GM12878 (cell line): ENCODE measurements at regions not wholly inside any gene's neighbourhood (a gene's known extent, or its start where the extent isn't known, plus 50 kb on each side); places are given as distances from the start of the nearest gene placed in this dataset.

Source experiments
- ATAC-seq: fragments of 200-7000 bp; cut with Tn5 transposase; 3 replicates; pipeline ENCODE4 v1.9.1; 2020; ENCODE audit warnings: mild to moderate bottlenecking, moderate library complexity
- BruUV-seq: library from RNA; stranded (reverse); fragments of 400-500 nt; replicated peaks from 2 replicates; lab custom pipeline; 2021; lab: Mats Ljungman, UMichigan
- CTCF ChIA-PET: fragments of 300-600 bp; sonication (Branson Sonifier 250); formaldehyde crosslinking; extraction: SDS; loops from one replicate; lab custom pipeline; 2021; ENCODE audit warnings: inconsistent platforms; lab: Yijun Ruan, JAX
- POLR2A ChIA-PET: fragments of 350-600 bp; formaldehyde crosslinking; extraction: SDS; loops from one replicate; lab custom pipeline; 2021; ENCODE audit warnings: inconsistent platforms; lab: Charles Lee
- RAD21 ChIA-PET: fragments of 300-600 bp; sonication (Branson Sonifier 250); formaldehyde crosslinking; loops from one replicate; lab custom pipeline; 2023; ENCODE audit warnings: antibody characterized with exemption; ENCODE audit not compliant: unreplicated experiment; lab: Charles Lee
- SMC1A ChIA-PET: fragments of 300-600 bp; sonication (Branson Sonifier 250); formaldehyde crosslinking; loops from one replicate; lab custom pipeline; 2023; ENCODE audit not compliant: unreplicated experiment, uncharacterized antibody; lab: Charles Lee
- DNase-seq: peaks from one replicate; pipeline ENCODE4 v3.0.0-alpha.2; 2011; ENCODE audit warnings: low read depth, low spot score
- FAIRE-seq: peaks from 3 replicates; lab custom pipeline; 2011; peaks lifted over from hg19 to GRCh38; lab: Jason Lieb, UNC
- H2AFZ ChIP-seq: 2 replicates; pipeline ENCODE4 v1.6.0; 2011; ENCODE audit warnings: low read depth, low read length, control low read depth; ENCODE audit not compliant: control insufficient read depth
- H3K27ac ChIP-seq: 2 replicates; pipeline ENCODE4 v1.5.1; 2011; ENCODE audit warnings: control low read depth; ENCODE audit not compliant: control insufficient read depth, insufficient read depth
- H3K27me3 ChIP-seq, 2 experiments: replicated peaks in 1 of 2; 2 replicates each; pipeline versions ENCODE4 v1.6.0 to v1.6.1; 2011; ENCODE audit warnings: low read length in 1 of 2; ENCODE audit not compliant: control insufficient read depth in 2 of 2, insufficient read depth in 2 of 2
- H3K36me3 ChIP-seq, 2 experiments: 2 replicates each; pipeline ENCODE4 v1.5.1; 2011; ENCODE audit warnings: low read length in 1 of 2; ENCODE audit not compliant: control insufficient read depth in 2 of 2, insufficient read depth in 2 of 2
- H3K4me1 ChIP-seq: 2 replicates; pipeline ENCODE4 v1.6.1; 2011; ENCODE audit warnings: mild to moderate bottlenecking, low read length, moderate library complexity, mixed read lengths; ENCODE audit not compliant: control insufficient read depth, insufficient read depth
- H3K4me2 ChIP-seq: 2 replicates; pipeline ENCODE4 v1.6.0; 2011; ENCODE audit warnings: control low read depth; ENCODE audit not compliant: control insufficient read depth, insufficient read depth
- H3K4me3 ChIP-seq: fragments of 200-600 bp; sonication (generic); 2 replicates; pipeline ENCODE4 v1.5.1; 2016
- H3K79me2 ChIP-seq: 2 replicates; pipeline ENCODE4 v1.6.0; 2011; ENCODE audit warnings: low read length; ENCODE audit not compliant: control insufficient read depth, insufficient read depth
- H3K9ac ChIP-seq: 2 replicates; pipeline ENCODE4 v1.8.0; 2011; ENCODE audit warnings: low read length, control low read depth, mixed read lengths; ENCODE audit not compliant: control insufficient read depth, insufficient read depth
- H3K9me3 ChIP-seq: replicated peaks from 3 replicates; pipeline ENCODE4 v1.5.1; 2011; ENCODE audit warnings: mild to moderate bottlenecking, low read length; ENCODE audit not compliant: control insufficient read depth, insufficient read depth
- H4K20me1 ChIP-seq: 2 replicates; pipeline ENCODE4 v1.6.0; 2011; ENCODE audit not compliant: control insufficient read depth, insufficient read depth
- ETV6 ChIP-seq, 2 experiments: fragments of 450-650 bp in 1 of 2; IDR thresholded peaks in 1 of 2; conservative IDR thresholded peaks in 1 of 2; 2 replicates each; pipeline ENCODE4 v1.6.1; 2014; ENCODE audit warnings: antibody characterized with exemption in 1 of 2, borderline replicate concordance in 1 of 2, low read depth in 1 of 2, mild to moderate bottlenecking in 1 of 2, moderate library complexity in 1 of 2
- EZH2 ChIP-seq: IDR thresholded peaks from 2 replicates; pipeline ENCODE4 v1.6.1; 2012; ENCODE audit warnings: low read depth, mild to moderate bottlenecking, control low read depth, inconsistent platforms, low read length, borderline replicate concordance; ENCODE audit not compliant: control insufficient read depth
- FOS ChIP-seq: IDR thresholded peaks from 3 replicates; pipeline ENCODE4 v1.6.1; 2011; ENCODE audit warnings: borderline replicate concordance; ENCODE audit not compliant: insufficient read length; ENCODE audit errors: extremely low read depth
- HCFC1 ChIP-seq: fragments of 150-350 bp; IDR thresholded peaks from 2 replicates; pipeline ENCODE4 v1.6.1; 2014; ENCODE audit warnings: low read length
- IRF3 ChIP-seq: fragments of 450-650 bp; IDR thresholded peaks from 2 replicates; pipeline ENCODE4 v1.6.1; 2014; ENCODE audit warnings: mild to moderate bottlenecking
- SMAD5 ChIP-seq: IDR thresholded peaks from 2 replicates; pipeline ENCODE4 v1.6.1; 2016; ENCODE audit warnings: antibody characterized with exemption, low read depth
- SP1 ChIP-seq: IDR thresholded peaks from one replicate; pipeline ENCODE4 v1.6.1; 2011; ENCODE audit warnings: low read depth, low read length
- TAF1 ChIP-seq: IDR thresholded peaks from 2 replicates; pipeline ENCODE4 v1.6.1; 2011; ENCODE audit warnings: mild to moderate bottlenecking, low read depth, low read length, borderline replicate concordance
- WGBS: methylation state at CpG from one replicate; pipeline ENCODE4 v1.1.6; 2016; ENCODE audit warnings: low lambda C conversion rate; ENCODE audit not compliant: insufficient replicate concordance, insufficient coverage; ENCODE audit errors: missing lambda C conversion rate; 5-methylcytosine and 5-hydroxymethylcytosine counted together
- in situ Hi-C: fragments of 300-500 bp; cut with MboI; formaldehyde crosslinking; loops from 9 replicates; pipeline ENCODE4 v1.14.3; 2018; ENCODE audit warnings: mixed read lengths
- intact Hi-C: fragments of 100-400 bp; cut with micrococcal nuclease; formaldehyde crosslinking; loops from one replicate; pipeline ENCODE4 v1.14.2; 2022; ENCODE audit not compliant: unreplicated experiment

GRCh38 chr9:108645520-108645919 lies 210.3 kb downstream of the ACTL7B start:
- Histone ChIP-seq H3K9me3 (no peaks in the 10 kb centered on the region), H3K9ac (no peak overlapping the region), H3K36me3 (no peaks in the 10 kb centered on the region), H3K4me3 (no peak overlapping the region), H3K4me2 (no peak overlapping the region), H2AFZ (no peak overlapping the region), H3K27me3 (no peaks in the 10 kb centered on the region), H4K20me1 (no peaks in the 10 kb centered on the region), H3K27ac (no peak overlapping the region), H3K79me2 (no peaks in the 10 kb centered on the region), H3K4me1 (no peaks in the 10 kb centered on the region)
- ChIA-PET SMC1A (no interaction called here), CTCF (no interaction called here), RAD21 (no interaction called here), POLR2A (no interaction called here)
- in situ Hi-C loops (no loop called here), intact Hi-C loops (no loop called here)
- WGBS, result 14% methylated on average over 6 of the region's 6 CpGs
- ATAC-seq, result no peak
- no TSS peak for BruUV-seq
- no peak for FAIRE-seq
- DNase-seq, result no peak
- no peak for TF ChIP-seq SMAD5
- no peak for TF ChIP-seq IRF3
- TF ChIP-seq SP1, result no peak
- no peak for TF ChIP-seq TAF1
- no peak for TF ChIP-seq FOS
- TF ChIP-seq EZH2, result no peak
- no peak for TF ChIP-seq ETV6 (conservative IDR thresholded peaks at IDR 0.05 in 1 of 2, IDR thresholded peaks at IDR 0.05 in 1 of 2; ENCODE audit: borderline replicate concordance in 1 of 2, low read depth in 1 of 2)
- TF ChIP-seq HCFC1, result no peak
